Thoracic aorta (tissue), 2 donors: ENCODE measurements at regions not wholly inside any gene's neighbourhood (a gene's known extent, or its start where the extent isn't known, plus 50 kb on each side); places are given as distances from the start of the nearest gene placed in this dataset.

ENCODE experiments used
- ATAC-seq: fragments of 150-250 bp; one replicate; pipeline ENCODE4 v1.8.0; 2017; ENCODE audit warnings: low read depth; ENCODE audit not compliant: insufficient number of reproducible peaks, low FRiP score
- DNase-seq: peaks from one replicate; pipeline ENCODE4 v3.0.0-alpha.2; 2020; ENCODE audit warnings: low spot score
- H3K27ac ChIP-seq, 2 donors: fragments of 200-600 bp; sonication (generic); 1 replicate in 1 of 2; 2 replicates in 1 of 2; pipeline ENCODE4 v1.5.1; 2016; ENCODE audit warnings: mild to moderate bottlenecking in 2 of 2, moderate library complexity in 2 of 2
- H3K27me3 ChIP-seq: fragments of 200-600 bp; sonication (generic); replicated peaks from 2 replicates; pipeline ENCODE4 v1.6.0; 2016; ENCODE audit warnings: mild to moderate bottlenecking; ENCODE audit not compliant: insufficient read depth
- H3K36me3 ChIP-seq: fragments of 200-600 bp; sonication (generic); one replicate; pipeline ENCODE4 v1.5.1; 2016
- H3K4me1 ChIP-seq, 2 donors: fragments of 200-600 bp; sonication (generic); 1 replicate in 1 of 2; 2 replicates in 1 of 2; pipeline versions ENCODE4 v1.5.1 to v1.6.0; 2016; ENCODE audit warnings: low read depth in 2 of 2, mild to moderate bottlenecking in 1 of 2; ENCODE audit not compliant: control insufficient read depth in 1 of 2
- H3K4me3 ChIP-seq: fragments of 200-600 bp; sonication (generic); 2 replicates; pipeline ENCODE4 v1.5.1; 2016; ENCODE audit warnings: mild to moderate bottlenecking
- H3K9me3 ChIP-seq: fragments of 200-600 bp; sonication (generic); 2 replicates; pipeline ENCODE4 v1.5.1; 2016
- CTCF ChIP-seq: fragments of 200-600 bp; sonication (generic); IDR thresholded peaks from one replicate; pipeline ENCODE4 v1.5.1; 2019; ENCODE audit warnings: antibody characterized with exemption

DNA sequence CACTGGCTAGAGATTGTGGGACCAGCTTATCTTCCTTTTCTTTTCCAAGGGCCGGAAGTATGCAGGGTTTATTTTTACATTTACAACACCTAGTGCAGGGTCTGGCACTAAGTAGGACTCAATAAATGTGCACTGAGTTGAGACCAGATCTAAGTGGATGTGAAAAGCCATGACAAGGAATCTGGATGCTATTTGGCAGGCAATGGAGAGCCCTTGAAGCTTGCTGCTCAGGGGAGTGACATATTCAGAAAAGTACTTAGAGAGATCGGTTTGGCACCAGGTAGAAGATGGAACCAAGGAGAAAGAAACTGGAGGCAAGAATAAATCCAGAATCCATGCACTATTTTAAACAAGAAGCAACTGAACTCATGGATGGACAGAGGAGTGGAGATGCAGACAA is 815.8 kb downstream of the MAFB start:
- Histone ChIP-seq H3K4me1 (peaks cover 0 to 5% of the 10 kb centered on the region in 2 donors), H3K4me3 (no peak overlapping the region), H3K27me3 (no peaks in the 10 kb centered on the region), H3K27ac (no peak overlapping the region), H3K9me3 (no peaks in the 10 kb centered on the region), H3K36me3 (no peaks in the 10 kb centered on the region)
- DNase-seq (no peak), ATAC-seq (no peak)
- TF ChIP-seq CTCF = no peak

- TF ChIP-seq CTCF = no peak
- no peak for ATAC-seq
Measured at GRCh38 chr20:39871013-39871412, 818.0 kb downstream of the MAFB start.

GRCh38 chr20:39865446-39865845 is 823.6 kb downstream of the MAFB start:
- no peak overlapping the region for H3K27ac ChIP-seq
- H3K9me3 ChIP-seq = no peaks in the 10 kb centered on the region
- DNase-seq (no peak), ATAC-seq (no peak)
- no peak overlapping the region for H3K4me3 ChIP-seq
- no peaks in the 10 kb centered on the region for H3K36me3 ChIP-seq
- no peaks in the 10 kb centered on the region for H3K4me1 ChIP-seq
- TF ChIP-seq CTCF = no peak
- no peaks in the 10 kb centered on the region for H3K27me3 ChIP-seq

More at GRCh38 chr20:39871013-39871412, 818.0 kb downstream of the MAFB start:
- Histone ChIP-seq H3K4me1 (peaks cover 0 to 5% of the 10 kb centered on the region in 2 donors), H3K36me3 (no peaks in the 10 kb centered on the region), H3K27me3 (no peaks in the 10 kb centered on the region), H3K4me3 (no peak overlapping the region), H3K27ac (no peak overlapping the region), H3K9me3 (no peaks in the 10 kb centered on the region)
- no peak for DNase-seq

DNA sequence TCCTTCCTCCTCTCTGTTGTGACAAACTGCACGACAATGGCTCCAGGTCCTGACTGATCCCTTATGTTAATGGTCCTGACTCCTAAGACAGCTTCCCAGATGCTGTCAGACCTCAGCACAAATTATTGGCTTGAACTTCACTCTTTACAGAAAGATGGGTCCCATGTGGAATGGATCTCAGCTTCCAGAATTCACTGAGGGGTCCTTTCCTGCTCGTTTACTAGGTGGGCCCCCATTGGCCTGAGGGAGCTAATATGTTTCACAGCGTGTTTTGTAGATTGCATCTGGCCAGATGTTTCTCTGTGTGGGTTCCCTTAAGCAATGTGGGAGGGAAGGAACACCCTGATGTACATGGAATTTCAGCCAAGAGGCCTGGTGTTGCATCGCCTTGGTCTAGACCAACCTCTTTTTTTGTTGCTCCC is 826.6 kb downstream of the MAFB start:
- DNase-seq (no peak), ATAC-seq (no peak)
- no peak overlapping the region for H3K4me3 ChIP-seq
- no peaks in the 10 kb centered on the region for H3K9me3 ChIP-seq
- no peaks in the 10 kb centered on the region for H3K36me3 ChIP-seq
- H3K27me3 ChIP-seq = no peaks in the 10 kb centered on the region
- no peaks in the 10 kb centered on the region for H3K4me1 ChIP-seq
- no peak for TF ChIP-seq CTCF
- no peak overlapping the region for H3K27ac ChIP-seq

GRCh38 chr20:39861381-39861780 is 827.7 kb downstream of the MAFB start:
- no peaks in the 10 kb centered on the region for H3K36me3 ChIP-seq
- H3K4me3 ChIP-seq = no peak overlapping the region
- DNase-seq (no peak), ATAC-seq (no peak)
- H3K27me3 ChIP-seq = no peaks in the 10 kb centered on the region
- H3K4me1 ChIP-seq = no peaks in the 10 kb centered on the region
- H3K9me3 ChIP-seq = no peaks in the 10 kb centered on the region
- no peak for TF ChIP-seq CTCF
- no peak overlapping the region for H3K27ac ChIP-seq
